Activated T-cell treated with anti-CD3 and anti-CD28 coated beads for 4 hours (primary cell): ENCODE measurements at regions not wholly inside any gene's neighbourhood (a gene's known extent, or its start where the extent isn't known, plus 50 kb on each side); places are given as distances from the start of the nearest gene placed in this dataset.
"Not testable (repeated sequence)": the region's sequence is repeated elsewhere in the genome, so short reads cannot be mapped to it uniquely, and the experiment has no call there.

Experiments used
- DNase-seq: peaks from one replicate; pipeline ENCODE4 v3.0.0-alpha.2; 2020

- no peak for DNase-seq
Observed at GRCh38 chr5:116911074-116911473, 336.5 kb upstream of the SEMA6A start.

GRCh38 chr5:116908537-116908936 lies 333.9 kb upstream of the SEMA6A start:
- DNase-seq, result no peak

GRCh38 chr5:116905885-116906284 lies 331.3 kb upstream of the SEMA6A start:
- DNase-seq, result no peak

GRCh38 chr5:116900793-116901192 lies 326.2 kb upstream of the SEMA6A start:
- DNase-seq, result no peak

- no peak for DNase-seq
Observed at GRCh38 chr5:116898917-116899316, 324.3 kb upstream of the SEMA6A start.

GRCh38 chr5:116897291-116897690 lies 322.7 kb upstream of the SEMA6A start:
- no peak for DNase-seq

GRCh38 chr5:116896001-116896400 lies 321.4 kb upstream of the SEMA6A start:
- no peak for DNase-seq

- DNase-seq, result no peak
Observed at GRCh38 chr5:116892993-116893392, 318.4 kb upstream of the SEMA6A start.

GRCh38 chr5:116887104-116887503 lies 312.5 kb upstream of the SEMA6A start:
- no peak for DNase-seq

GRCh38 chr5:116885825-116886224 lies 311.2 kb upstream of the SEMA6A start:
- DNase-seq, result no peak

GRCh38 chr5:116883875-116884274 lies 309.3 kb upstream of the SEMA6A start:
- DNase-seq, result no peak

GRCh38 chr5:116881921-116882531 lies 307.4 kb upstream of the SEMA6A start:
- no peak for DNase-seq

- DNase-seq, result no peak
Observed at GRCh38 chr5:116880601-116881000, 306.0 kb upstream of the SEMA6A start.

- DNase-seq, result no peak
Observed at GRCh38 chr5:116880150-116880549, 305.5 kb upstream of the SEMA6A start.

- DNase-seq, result no peak
Observed at GRCh38 chr5:116876240-116876840, 301.7 kb upstream of the SEMA6A start.

GRCh38 chr5:116872986-116873385 lies 298.4 kb upstream of the SEMA6A start:
- no peak for DNase-seq

- no peak for DNase-seq
Observed at GRCh38 chr5:116872486-116872885, 297.9 kb upstream of the SEMA6A start.

- DNase-seq, result not testable (repeated sequence)
Observed at GRCh38 chr5:116867825-116868224, 293.2 kb upstream of the SEMA6A start.

- DNase-seq, result no peak
Observed at GRCh38 chr5:116865651-116866050, 291.0 kb upstream of the SEMA6A start.

- DNase-seq, result no peak
Observed at GRCh38 chr5:116864838-116865190, 290.2 kb upstream of the SEMA6A start.

GRCh38 chr5:116864157-116864837 lies 289.7 kb upstream of the SEMA6A start:
- DNase-seq, result no peak

GRCh38 chr5:116862632-116863455 lies 288.2 kb upstream of the SEMA6A start:
- no peak for DNase-seq

GRCh38 chr5:116861666-116862065 lies 287.0 kb upstream of the SEMA6A start:
- no peak for DNase-seq

GRCh38 chr5:116861097-116861496 lies 286.5 kb upstream of the SEMA6A start:
- no peak for DNase-seq
